ENCODE measurements at regions not wholly inside any gene's neighbourhood (a gene's known extent, or its start where the extent isn't known, plus 50 kb on each side); places are given as distances from the start of the nearest gene placed in this dataset.

DNA sequence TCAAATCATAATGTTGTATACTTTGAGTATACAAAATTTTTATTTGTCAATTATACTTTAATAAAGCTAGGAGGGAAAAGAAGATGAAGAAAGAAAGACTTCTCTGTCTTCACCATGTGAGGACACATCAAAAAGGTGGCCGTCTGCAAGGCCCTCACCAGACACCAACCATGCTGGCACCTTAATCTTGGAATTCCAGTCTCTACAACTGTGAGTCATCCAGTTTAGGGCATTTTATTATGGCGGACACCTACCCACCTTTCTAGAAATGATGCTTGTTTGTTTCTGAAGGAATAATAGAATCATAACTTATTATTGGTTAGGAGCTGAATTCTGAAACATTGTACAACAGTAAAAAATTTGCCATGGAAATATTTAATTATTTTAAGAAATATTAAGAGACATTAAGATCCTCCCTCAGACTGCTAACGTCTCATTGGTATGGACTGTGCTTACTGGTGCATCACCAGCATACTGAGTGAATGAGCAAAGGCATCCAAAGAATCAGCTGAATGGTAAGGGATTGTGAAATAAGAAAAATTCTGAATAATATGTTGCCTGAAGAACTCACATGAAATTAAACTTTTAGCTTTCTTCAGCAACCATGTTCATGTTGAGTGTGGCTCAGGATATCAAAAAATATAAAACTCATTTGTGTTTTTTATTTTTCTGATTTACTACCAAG lies 536.6 kb downstream of the HTR7 start:
- H3K4me2 ChIP-seq (ENCODE audit: low read length) = no peak overlapping the region
- H3K27me3 ChIP-seq (ENCODE audit: control insufficient read depth, insufficient read depth, low read length) = no peaks in the 10 kb centered on the region
- no peaks in the 10 kb centered on the region for H3K36me3 ChIP-seq (ENCODE audit: insufficient read depth, low read length)
- no peak overlapping the region for H3K4me3 ChIP-seq (ENCODE audit: low read length)
- no peak overlapping the region for H3K9ac ChIP-seq (ENCODE audit: low read depth, low read length)
- H3K4me1 ChIP-seq (ENCODE audit: control insufficient read depth, insufficient read depth, low read length) = peaks cover 18% of the 10 kb centered on the region
- H3K9me3 ChIP-seq (replicated peaks; ENCODE audit: low read length) = no peaks in the 10 kb centered on the region

DNA sequence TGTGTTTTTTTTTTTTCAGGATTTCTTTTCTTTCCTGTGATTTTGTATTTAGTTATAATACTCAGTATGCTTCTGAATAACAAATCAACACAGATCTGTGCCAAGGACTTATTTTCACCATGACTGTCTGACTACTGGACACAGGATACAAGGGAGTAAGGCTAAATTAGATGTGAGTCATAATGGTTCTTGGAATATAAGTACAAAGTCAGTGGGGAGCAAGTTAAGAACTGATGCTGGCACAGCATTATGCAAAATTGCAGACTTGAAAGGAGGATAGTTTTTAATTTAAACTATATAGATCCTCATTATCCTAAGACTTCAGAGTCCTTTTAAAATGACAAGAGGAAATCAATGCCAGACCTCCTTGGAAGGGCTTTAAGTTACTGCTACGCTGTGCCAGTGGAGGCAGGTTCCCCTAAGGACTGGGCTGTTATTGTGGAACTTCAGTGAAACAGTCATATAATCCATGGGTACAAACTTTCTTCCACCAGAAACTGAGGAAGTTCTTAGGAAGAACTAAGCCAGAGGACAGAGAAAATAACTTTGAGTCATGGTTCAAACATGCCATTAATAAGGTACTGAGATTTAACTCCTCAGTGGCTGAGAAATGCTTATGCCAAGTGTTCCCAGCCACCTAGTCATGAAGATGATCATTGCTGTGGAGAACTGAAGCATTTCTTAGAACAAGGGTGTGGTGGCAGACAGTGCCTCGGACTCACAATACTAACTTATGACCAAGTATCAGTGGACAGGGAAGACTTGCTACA lies 531.2 kb downstream of the HTR7 start:
- Histone ChIP-seq H3K4me2 (ENCODE audit: low read length) (peak overlapping the region; percentile 57), H3K4me3 (ENCODE audit: low read length) (no peak overlapping the region), H3K4me1 (ENCODE audit: control insufficient read depth, insufficient read depth, low read length) (peaks cover 18% of the 10 kb centered on the region), H3K9me3 (replicated peaks; ENCODE audit: low read length) (no peaks in the 10 kb centered on the region), H3K9ac (ENCODE audit: low read depth, low read length) (peak overlapping the region; percentile 20), H3K36me3 (ENCODE audit: insufficient read depth, low read length) (no peaks in the 10 kb centered on the region), H3K27me3 (ENCODE audit: control insufficient read depth, insufficient read depth, low read length) (no peaks in the 10 kb centered on the region)

DNA sequence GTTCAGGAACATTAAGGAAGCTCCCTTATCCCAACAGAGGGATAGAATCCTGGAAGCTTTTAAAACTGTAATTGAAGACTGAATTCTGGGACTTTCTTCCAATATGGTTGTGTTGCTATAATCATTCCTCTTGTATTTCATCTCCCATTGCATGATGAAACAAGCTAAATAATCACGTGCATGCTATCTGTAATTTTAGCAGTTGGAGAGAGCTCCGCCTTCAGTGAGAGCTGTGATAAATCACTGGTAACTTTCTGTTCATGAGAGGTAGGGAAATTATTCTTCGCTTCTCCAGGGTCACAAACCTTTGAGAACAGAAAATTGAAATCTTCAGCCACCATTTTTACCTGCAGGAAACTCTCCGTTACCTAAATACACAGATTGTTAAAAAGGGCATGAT lies 530.2 kb downstream of the HTR7 start:
- Histone ChIP-seq H3K9ac (ENCODE audit: low read depth, low read length) (no peak overlapping the region), H3K9me3 (replicated peaks; ENCODE audit: low read length) (no peaks in the 10 kb centered on the region), H3K4me1 (ENCODE audit: control insufficient read depth, insufficient read depth, low read length) (peaks cover 18% of the 10 kb centered on the region), H3K27me3 (ENCODE audit: control insufficient read depth, insufficient read depth, low read length) (no peaks in the 10 kb centered on the region), H3K36me3 (ENCODE audit: insufficient read depth, low read length) (no peaks in the 10 kb centered on the region), H3K4me2 (ENCODE audit: low read length) (no peak overlapping the region), H3K4me3 (ENCODE audit: low read length) (no peak overlapping the region)

DNA sequence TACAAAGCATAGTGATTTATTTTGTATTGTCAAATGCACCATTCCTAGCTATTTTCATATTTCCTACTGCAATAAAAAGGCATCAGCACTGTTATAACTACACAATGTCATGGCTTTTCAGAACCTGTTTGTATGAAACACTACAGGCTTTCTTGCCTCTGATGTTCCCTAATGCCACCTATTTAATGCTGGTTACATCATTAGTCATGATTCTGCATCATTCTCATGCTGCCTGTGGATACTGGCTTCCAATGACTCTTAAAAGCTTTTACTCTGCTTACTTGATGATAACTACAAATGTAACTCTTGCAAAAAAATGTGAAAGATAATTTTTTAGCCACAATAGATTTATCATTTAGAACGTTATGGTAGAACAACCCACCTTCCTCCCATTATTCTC lies 529.4 kb downstream of the HTR7 start:
- Histone ChIP-seq H3K4me2 (ENCODE audit: low read length) (no peak overlapping the region), H3K4me3 (ENCODE audit: low read length) (no peak overlapping the region), H3K9me3 (replicated peaks; ENCODE audit: low read length) (no peaks in the 10 kb centered on the region), H3K27me3 (ENCODE audit: control insufficient read depth, insufficient read depth, low read length) (no peaks in the 10 kb centered on the region), H3K36me3 (ENCODE audit: insufficient read depth, low read length) (no peaks in the 10 kb centered on the region), H3K4me1 (ENCODE audit: control insufficient read depth, insufficient read depth, low read length) (peaks cover 18% of the 10 kb centered on the region), H3K9ac (ENCODE audit: low read depth, low read length) (no peak overlapping the region)

DNA sequence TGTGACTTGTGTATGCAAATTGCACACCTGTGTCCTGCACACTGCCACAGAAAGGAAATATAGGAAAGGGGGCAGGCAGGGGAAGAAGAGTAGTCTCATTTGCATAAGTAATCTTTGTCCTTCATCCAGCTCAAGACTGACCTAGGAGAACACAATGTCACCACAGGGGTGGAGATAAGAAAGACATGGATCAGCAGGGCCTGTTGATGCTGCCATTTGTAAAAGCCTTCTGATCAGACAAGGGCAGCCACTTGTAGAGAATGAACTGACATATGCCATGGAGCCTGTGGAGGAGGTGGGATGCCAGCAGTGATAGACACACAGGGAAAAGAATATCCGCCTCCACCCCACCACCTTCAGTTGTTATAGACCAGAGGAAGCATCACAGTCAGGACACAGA lies 528.9 kb downstream of the HTR7 start:
- Histone ChIP-seq H3K27me3 (ENCODE audit: control insufficient read depth, insufficient read depth, low read length) (no peaks in the 10 kb centered on the region), H3K9ac (ENCODE audit: low read depth, low read length) (no peak overlapping the region), H3K36me3 (ENCODE audit: insufficient read depth, low read length) (no peaks in the 10 kb centered on the region), H3K9me3 (replicated peaks; ENCODE audit: low read length) (no peaks in the 10 kb centered on the region), H3K4me1 (ENCODE audit: control insufficient read depth, insufficient read depth, low read length) (peaks cover 18% of the 10 kb centered on the region), H3K4me3 (ENCODE audit: low read length) (no peak overlapping the region), H3K4me2 (ENCODE audit: low read length) (no peak overlapping the region)

DNA sequence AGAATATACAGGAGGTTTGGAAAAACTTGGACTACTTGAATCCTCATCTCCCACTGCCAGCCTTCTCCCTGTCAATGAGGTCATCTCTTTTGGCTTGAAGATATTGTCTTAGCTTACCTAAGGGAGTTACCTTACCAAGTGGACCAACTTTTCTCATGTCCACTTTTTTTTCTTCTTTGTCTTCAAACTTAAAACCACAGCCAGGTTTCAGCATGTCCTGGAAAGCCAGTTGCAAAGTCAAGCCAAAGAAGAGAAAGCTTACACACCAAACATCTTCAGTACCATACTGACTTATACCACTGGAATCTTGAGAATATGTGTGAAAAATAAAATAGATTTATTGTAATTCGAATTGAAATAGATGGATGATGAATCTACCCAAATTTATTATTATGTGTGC lies 520.5 kb downstream of the HTR7 start:
- Histone ChIP-seq H3K9ac (ENCODE audit: low read depth, low read length) (no peak overlapping the region), H3K27me3 (ENCODE audit: control insufficient read depth, insufficient read depth, low read length) (peaks cover 21% of the 10 kb centered on the region), H3K4me2 (ENCODE audit: low read length) (no peak overlapping the region)

DNA sequence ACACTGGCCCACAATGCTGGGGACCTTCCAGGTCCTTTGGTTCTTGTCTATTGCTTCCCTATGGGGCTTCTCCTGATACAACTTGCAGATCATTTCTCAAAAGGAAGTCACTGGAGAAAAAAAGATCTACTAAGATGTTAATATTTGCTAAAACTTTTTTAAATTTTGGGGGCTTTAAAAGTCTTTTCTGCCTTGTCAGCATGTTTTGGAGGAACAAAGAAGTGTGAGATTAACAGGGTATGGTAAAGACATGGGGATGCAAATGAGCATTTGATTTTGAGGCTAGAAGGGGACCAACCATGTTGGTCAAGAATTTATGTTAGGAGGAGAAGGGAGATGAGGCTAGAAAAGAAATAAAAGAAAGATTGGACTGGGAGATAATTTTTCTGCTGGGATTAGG lies 515.4 kb downstream of the HTR7 start:
- no peak overlapping the region for H3K4me3 ChIP-seq (ENCODE audit: low read length)
- H3K9ac ChIP-seq (ENCODE audit: low read depth, low read length) = no peak overlapping the region
- H3K36me3 ChIP-seq (ENCODE audit: insufficient read depth, low read length) = no peaks in the 10 kb centered on the region
- H3K9me3 ChIP-seq (replicated peaks; ENCODE audit: low read length) = no peaks in the 10 kb centered on the region
- H3K4me1 ChIP-seq (ENCODE audit: control insufficient read depth, insufficient read depth, low read length) = peaks cover 7% of the 10 kb centered on the region
- H3K4me2 ChIP-seq (ENCODE audit: low read length) = no peak overlapping the region
- H3K27me3 ChIP-seq (ENCODE audit: control insufficient read depth, insufficient read depth, low read length) = peaks cover 37% of the 10 kb centered on the region

More for the DNA sequence above, 520.5 kb downstream of the HTR7 start:
- Histone ChIP-seq H3K4me3 (ENCODE audit: low read length) (no peak overlapping the region), H3K4me1 (ENCODE audit: control insufficient read depth, insufficient read depth, low read length) (no peaks in the 10 kb centered on the region), H3K9me3 (replicated peaks; ENCODE audit: low read length) (no peaks in the 10 kb centered on the region), H3K36me3 (ENCODE audit: insufficient read depth, low read length) (no peaks in the 10 kb centered on the region)

DNA sequence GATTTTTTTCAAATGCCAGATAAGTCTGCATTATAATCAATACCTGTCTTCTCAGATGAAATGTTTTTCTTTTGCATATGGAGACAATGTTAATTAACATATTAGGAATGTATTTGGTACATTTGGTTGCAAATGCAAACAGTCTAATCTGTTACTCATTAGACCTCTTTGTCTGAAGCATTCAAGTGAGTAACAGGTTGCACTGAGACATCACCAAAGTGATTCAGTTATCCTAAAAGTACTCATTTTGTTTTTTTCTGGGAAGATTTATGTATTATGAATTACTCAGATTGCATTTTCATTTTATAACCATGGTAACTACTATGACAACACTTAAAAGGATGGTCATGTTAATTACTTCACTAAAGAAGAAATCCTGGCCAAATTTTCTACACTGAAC lies 513.6 kb downstream of the HTR7 start:
- no peak overlapping the region for H3K9ac ChIP-seq (ENCODE audit: low read depth, low read length)
- H3K36me3 ChIP-seq (ENCODE audit: insufficient read depth, low read length) = no peaks in the 10 kb centered on the region
- peaks cover 13% of the 10 kb centered on the region for H3K4me1 ChIP-seq (ENCODE audit: control insufficient read depth, insufficient read depth, low read length)
- no peak overlapping the region for H3K4me2 ChIP-seq (ENCODE audit: low read length)
- no peak overlapping the region for H3K4me3 ChIP-seq (ENCODE audit: low read length)
- no peaks in the 10 kb centered on the region for H3K9me3 ChIP-seq (replicated peaks; ENCODE audit: low read length)
- H3K27me3 ChIP-seq (ENCODE audit: control insufficient read depth, insufficient read depth, low read length) = peaks cover 31% of the 10 kb centered on the region

DNA sequence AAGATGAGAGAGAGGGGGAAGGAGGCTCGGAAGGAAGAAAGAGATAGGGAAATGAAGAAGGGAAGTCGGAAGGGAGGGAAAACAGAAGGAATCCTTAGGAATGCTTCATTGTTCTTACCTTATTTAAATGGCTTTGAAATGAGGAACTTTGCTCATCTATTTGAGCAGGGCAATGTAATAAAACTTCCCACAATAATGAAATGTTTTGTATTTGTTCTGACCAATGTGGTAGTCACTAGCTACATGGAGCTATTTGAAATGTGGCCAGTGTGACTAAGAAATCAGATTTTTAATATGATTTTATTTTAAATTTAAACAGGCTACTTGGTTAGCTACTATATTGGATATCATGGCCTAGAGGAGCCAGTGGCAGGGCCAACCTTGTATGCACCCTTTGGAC lies 510.6 kb downstream of the HTR7 start:
- peaks cover 13% of the 10 kb centered on the region for H3K4me1 ChIP-seq (ENCODE audit: control insufficient read depth, insufficient read depth, low read length)
- no peaks in the 10 kb centered on the region for H3K9me3 ChIP-seq (replicated peaks; ENCODE audit: low read length)
- H3K4me2 ChIP-seq (ENCODE audit: low read length) = no peak overlapping the region
- H3K9ac ChIP-seq (ENCODE audit: low read depth, low read length) = no peak overlapping the region
- H3K36me3 ChIP-seq (ENCODE audit: insufficient read depth, low read length) = no peaks in the 10 kb centered on the region
- H3K27me3 ChIP-seq (ENCODE audit: control insufficient read depth, insufficient read depth, low read length) = peaks cover 23% of the 10 kb centered on the region
- no peak overlapping the region for H3K4me3 ChIP-seq (ENCODE audit: low read length)

DNA sequence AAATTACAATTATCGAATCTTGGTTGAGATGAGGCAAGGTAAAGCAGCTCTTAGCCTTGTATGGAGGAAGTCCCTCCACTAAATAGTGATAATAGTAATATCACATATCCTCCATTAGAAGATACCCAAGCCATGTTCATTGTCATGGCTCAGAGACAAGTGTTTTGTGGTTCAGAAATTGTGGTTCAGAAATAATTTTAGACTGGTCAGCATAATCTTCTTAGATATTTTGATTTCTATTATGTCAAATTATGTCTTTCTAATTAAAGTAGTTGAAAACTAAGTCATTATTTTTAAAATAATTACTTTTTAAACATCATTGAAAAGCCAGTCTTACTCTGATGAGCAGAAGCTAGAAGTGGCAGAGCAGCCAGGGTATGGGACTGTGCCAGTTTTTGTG lies 507.7 kb downstream of the HTR7 start:
- no peak overlapping the region for H3K4me2 ChIP-seq (ENCODE audit: low read length)
- peaks cover 13% of the 10 kb centered on the region for H3K4me1 ChIP-seq (ENCODE audit: control insufficient read depth, insufficient read depth, low read length)
- H3K9me3 ChIP-seq (replicated peaks; ENCODE audit: low read length) = no peaks in the 10 kb centered on the region
- peaks cover 5% of the 10 kb centered on the region for H3K27me3 ChIP-seq (ENCODE audit: control insufficient read depth, insufficient read depth, low read length)
- no peak overlapping the region for H3K9ac ChIP-seq (ENCODE audit: low read depth, low read length)
- no peak overlapping the region for H3K4me3 ChIP-seq (ENCODE audit: low read length)
- H3K36me3 ChIP-seq (ENCODE audit: insufficient read depth, low read length) = no peaks in the 10 kb centered on the region

DNA sequence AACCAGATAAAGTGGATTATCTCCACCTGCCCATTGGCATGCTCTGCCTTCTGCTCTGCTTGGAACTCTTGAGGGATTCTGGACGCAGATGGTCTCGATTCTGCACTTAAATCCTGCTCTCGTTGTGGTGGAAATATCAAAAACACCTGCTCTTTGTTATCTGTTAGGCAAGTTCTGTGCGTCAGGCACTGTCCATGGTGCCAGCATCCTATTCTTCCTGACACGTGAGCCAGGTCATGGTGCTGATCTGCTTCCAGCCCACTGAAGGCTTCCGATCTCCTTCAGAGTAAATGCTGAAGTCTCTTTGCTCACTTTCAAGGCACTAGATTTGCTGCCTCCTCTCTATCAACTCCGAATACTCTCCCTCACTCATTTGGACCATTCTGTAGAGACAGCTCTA lies 505.6 kb downstream of the HTR7 start:
- Histone ChIP-seq H3K9me3 (replicated peaks; ENCODE audit: low read length) (no peaks in the 10 kb centered on the region), H3K36me3 (ENCODE audit: insufficient read depth, low read length) (no peaks in the 10 kb centered on the region), H3K4me2 (ENCODE audit: low read length) (no peak overlapping the region), H3K9ac (ENCODE audit: low read depth, low read length) (no peak overlapping the region), H3K4me3 (ENCODE audit: low read length) (no peak overlapping the region), H3K4me1 (ENCODE audit: control insufficient read depth, insufficient read depth, low read length) (peaks cover 7% of the 10 kb centered on the region), H3K27me3 (ENCODE audit: control insufficient read depth, insufficient read depth, low read length) (peaks cover 3% of the 10 kb centered on the region)

DNA sequence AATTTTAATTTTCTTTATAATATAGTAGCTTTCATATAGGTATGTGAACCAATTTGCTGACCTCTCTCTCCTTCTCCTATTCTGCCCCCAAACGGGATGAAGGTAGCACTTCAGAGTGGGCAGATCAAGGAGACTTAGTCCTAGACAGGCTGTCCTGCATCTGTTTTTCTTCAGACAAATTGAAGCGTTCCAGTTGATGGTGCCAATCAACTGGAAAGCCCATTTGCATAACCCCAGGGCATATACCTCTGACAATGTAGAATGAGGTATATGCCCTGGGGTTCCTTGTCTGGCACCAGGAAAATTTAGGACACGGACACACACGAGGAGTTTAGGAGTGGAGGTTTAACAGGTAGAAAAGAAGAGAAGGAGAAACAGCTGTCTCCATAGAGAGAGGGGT lies 502.9 kb downstream of the HTR7 start:
- no peaks in the 10 kb centered on the region for H3K4me1 ChIP-seq (ENCODE audit: control insufficient read depth, insufficient read depth, low read length)
- peaks cover 3% of the 10 kb centered on the region for H3K27me3 ChIP-seq (ENCODE audit: control insufficient read depth, insufficient read depth, low read length)
- no peaks in the 10 kb centered on the region for H3K9me3 ChIP-seq (replicated peaks; ENCODE audit: low read length)
- H3K9ac ChIP-seq (ENCODE audit: low read depth, low read length) = no peak overlapping the region
- no peak overlapping the region for H3K4me2 ChIP-seq (ENCODE audit: low read length)
- H3K36me3 ChIP-seq (ENCODE audit: insufficient read depth, low read length) = no peaks in the 10 kb centered on the region
- H3K4me3 ChIP-seq (ENCODE audit: low read length) = no peak overlapping the region

Measured in skeletal muscle satellite cell (primary cell).